MM.1S (cell line): ENCODE measurements at regions not wholly inside any gene's neighbourhood (a gene's known extent, or its start where the extent isn't known, plus 50 kb on each side); places are given as distances from the start of the nearest gene placed in this dataset.
"Not testable (repeated sequence)": the region's sequence is repeated elsewhere in the genome, so short reads cannot be mapped to it uniquely, and the experiment has no call there.

Source experiments
- CTCF ChIP-seq: fragments of 300-600 bp; sonication (generic); IDR thresholded peaks from 2 replicates; pipeline ENCODE4 v1.5.1; 2016; ENCODE audit warnings: antibody characterized with exemption, low read length, mixed read lengths
- EZH2 ChIP-seq: fragments of 300-600 bp; sonication (generic); optimal IDR thresholded peaks from 2 replicates; pipeline ENCODE3; 2017; ENCODE audit warnings: low read depth, mild to moderate bottlenecking, antibody characterized with exemption, low read length, mixed read lengths
- EZH2phosphoT487 ChIP-seq: fragments of 300-600 bp; sonication (generic); IDR thresholded peaks from 2 replicates; pipeline ENCODE4 v1.6.1; 2018; ENCODE audit warnings: antibody characterized with exemption, low read length

- TF ChIP-seq EZH2phosphoT487, CTCF, EZH2: not testable (repeated sequence)
Observed at GRCh38 chr10:117838500-117839498, 207.9 kb downstream of the RAB11FIP2 start.
